ENCODE measurements at regions not wholly inside any gene's neighbourhood (a gene's known extent, or its start where the extent isn't known, plus 50 kb on each side); places are given as distances from the start of the nearest gene placed in this dataset.

DNA sequence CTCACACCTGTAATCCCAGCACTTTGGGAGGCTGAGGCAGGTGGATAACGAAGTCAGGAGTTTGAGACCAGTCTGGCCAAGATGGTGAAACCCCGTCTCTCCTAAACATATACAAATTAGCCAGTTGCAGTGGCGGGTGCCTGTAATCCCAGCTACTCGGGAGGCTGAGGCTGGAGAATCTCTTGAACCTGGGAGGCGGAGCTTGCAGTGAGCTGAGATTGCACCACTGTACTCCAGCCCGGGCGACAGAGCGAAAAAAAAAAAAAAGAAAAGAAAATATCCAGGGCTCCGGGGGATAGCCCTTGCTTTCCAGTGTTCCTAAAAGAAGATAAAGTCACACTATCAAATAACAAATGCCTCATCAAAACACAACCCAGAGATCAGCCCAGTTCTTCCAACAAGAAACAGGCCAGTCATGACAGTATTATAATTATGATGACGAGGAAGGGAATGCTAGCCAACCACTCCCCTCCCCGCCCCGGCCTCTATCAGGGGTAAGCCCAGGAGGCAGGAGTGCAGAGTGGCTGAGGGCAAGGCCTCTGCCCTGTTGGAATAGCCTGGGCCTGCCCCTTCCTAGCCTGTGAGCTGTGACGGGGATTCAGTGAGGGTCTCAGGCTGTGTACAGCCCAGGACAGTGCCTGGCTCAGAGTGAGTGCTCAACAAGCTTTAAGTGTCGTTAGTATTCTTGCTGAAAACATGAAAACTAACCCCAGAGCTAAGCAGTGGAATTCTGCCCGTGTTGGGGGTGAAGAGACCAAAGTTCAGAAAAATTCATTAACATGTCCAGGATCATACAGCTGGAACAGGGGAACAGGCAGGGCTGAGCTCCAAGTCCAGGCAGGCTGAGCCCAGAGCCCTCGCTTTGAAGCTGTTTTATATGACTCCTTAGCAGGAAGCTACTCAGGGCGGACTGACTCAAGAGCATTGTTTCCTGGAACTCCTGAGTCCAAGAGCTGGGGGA lies 54.3 kb downstream of the FAM241B start:
- DNase-seq (ENCODE audit: low read depth in 2 of 2), result no peak

DNA sequence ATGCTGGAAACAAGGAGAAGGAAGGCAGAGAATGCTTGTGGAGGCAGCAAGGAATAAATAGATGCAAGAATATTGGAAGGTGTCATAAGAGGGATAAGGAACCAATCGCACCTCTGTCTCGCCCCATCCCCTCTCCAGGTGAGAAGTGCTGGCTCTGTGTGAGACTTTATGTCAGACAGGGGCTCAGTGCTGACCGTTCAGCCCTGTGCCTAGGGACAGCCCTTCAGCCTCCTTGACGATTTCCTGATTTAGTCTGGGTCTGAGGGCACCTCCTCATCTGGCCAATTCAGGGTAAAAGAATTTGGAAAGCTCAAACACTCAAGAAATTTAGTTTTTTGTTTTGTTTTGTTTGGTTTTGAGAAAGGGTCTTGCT lies 54.9 kb downstream of the FAM241B start:
- DNase-seq (ENCODE audit: low read depth in 2 of 2), result no peak

DNA sequence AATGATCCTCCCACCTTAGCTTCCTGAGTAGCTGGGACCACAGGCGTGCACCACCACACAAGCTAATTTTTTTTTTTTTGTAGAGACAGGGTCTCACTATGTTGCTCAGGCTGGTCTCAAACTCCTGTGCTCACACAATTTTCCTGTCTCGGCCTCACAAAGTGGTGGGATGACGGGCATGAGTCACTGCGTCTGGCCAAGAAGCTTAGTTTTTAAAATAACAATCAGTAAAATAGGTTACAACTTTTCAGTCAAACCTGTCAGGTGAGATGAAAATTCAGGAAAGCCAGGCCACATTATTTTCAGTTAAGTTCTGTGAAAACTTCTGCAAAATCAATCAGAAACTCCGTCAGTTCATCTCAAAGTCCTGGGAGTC lies 55.4 kb downstream of the FAM241B start:
- DNase-seq (ENCODE audit: low read depth in 2 of 2), result no peak

DNA sequence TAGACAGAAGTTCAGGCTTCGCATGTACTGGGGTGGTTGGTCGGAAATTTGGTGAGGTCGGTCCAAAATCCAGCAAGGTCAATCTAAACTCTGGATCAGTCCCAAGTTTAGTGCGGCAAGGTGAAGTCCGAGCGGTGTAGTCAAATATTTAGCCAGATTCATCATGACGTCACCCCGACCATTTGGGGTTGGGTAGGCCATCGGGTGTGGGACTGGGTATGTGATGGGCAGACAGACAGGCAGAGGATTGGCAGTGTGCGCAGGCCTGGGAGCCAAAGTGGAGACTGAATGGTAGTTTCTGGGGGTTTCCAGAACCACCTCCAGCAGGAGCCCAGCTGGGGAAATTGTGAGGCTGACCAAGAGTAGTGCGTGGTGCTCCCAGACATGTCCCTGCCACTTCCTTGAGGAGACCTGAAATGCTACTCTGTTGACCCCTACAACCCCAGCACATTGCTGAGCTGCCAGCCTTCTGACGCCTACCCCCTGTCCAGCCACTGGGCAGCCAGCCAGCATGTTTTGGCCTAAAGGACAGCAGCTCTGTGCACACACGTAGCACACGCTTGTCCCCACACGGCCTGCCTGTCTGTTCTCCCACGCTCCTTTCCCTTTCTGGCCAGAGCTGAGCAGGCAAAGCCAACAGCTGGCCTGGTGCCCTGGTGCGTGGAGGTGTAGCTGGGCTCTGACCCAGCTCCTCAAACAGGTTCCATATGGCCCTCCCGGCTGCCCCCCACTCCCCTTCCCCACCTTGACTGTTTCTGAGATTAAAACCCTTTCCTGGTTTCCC lies 55.9 kb downstream of the FAM241B start:
- no peak for DNase-seq (ENCODE audit: low read depth in 2 of 2)

DNA sequence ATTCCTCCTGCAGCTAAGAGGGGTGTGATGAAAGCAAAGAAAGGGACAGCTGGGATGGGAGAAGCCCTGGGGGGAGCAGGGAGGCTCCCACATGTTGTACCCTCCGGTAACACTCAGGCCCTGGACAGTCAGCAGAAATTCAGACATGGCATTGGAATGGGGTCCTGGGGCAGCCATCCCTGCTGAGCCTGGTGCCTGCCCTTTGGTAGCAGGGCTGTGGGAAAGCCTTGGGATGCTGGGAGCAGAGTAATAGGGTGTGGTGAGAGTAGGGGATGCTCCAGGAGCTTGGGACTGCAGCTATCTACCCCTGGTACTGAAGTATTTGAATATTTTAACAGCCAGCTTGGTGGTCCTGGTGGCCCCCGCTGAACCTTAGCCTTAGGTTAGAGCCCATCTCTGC lies 56.8 kb downstream of the FAM241B start:
- no peak for DNase-seq (ENCODE audit: low read depth in 2 of 2)

DNA sequence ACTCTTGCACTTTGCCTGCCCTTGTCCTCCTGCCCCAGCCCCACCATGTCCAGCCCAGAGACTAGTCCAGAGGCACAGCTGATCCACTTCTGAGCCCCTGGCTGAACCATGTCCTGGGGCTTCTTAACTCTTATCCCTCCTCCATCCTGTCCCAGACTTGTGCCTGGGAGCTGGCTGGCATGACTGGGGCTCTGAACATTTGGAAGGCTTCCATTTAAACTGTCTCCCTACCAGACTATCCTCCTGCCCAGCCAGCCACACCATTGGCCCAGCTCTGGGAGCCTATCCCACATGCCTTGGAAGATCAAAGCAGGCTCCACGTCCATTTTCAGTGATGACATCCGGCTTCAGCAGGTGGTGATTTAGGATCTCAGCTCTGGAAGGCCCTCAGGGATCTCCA lies 57.4 kb downstream of the FAM241B start:
- DNase-seq (ENCODE audit: low read depth in 2 of 2), result no peak

DNA sequence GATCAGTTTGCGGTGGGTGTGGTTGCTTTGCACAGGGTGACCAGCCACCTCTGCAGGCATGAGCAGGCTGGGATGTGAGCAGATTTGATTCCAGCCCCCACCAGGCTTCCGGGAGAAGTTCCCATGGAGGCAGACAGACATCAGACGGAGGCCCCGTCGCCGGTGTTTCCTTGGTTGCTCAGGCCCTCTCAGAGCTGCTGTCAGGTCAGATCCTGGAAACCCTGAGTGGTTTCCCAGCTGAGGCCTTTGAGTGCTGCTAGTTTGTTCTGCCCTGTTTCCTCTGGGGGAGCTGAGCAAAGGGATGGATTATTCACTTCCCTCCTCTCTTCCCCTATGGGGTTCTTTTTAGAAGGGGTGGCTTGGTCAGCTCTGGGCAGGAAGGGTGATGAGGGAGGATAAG lies 62.2 kb downstream of the FAM241B start:
- DNase-seq (ENCODE audit: low read depth in 2 of 2), result no peak

DNA sequence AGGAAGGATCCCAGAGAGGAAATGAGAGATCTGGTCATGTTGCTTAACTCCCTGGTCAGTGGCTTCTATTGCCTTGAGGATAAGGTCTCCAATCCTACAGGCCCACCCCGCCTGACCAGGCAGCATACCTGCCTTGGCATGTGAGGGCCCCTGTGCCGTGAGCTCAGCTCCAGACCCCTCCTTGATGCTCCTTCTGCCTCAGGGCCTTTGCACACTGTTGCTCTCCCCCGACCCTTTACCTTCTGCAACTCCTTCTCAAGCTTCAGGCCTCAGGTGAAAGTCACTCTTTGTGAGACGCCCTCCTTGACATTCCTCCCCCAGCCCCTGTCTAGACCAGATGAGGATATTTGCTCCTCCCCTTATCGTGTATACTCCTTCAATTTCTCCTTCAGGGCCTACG lies 62.8 kb downstream of the FAM241B start:
- no peak for DNase-seq (ENCODE audit: low read depth in 2 of 2)

DNA sequence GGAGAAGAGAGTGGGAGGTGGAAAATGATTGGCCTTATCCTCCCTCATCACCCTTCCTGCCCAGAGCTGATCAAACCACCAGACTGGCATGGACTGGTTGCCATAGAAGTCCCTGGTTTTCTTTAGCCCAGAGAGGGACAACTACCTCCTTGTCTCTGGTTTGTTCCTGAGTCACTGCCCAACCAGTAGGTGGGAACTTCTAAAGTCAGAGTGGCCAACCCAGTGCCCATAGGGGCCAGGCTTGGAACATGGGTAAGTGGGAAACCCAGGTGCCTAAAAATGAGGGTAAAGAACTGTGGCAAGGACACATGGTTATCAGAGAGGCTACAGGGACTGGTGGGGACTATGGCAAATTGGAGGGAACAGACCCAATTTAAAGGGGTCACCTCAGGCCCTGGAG lies 63.8 kb downstream of the FAM241B start:
- no peak for DNase-seq (ENCODE audit: low read depth in 2 of 2)

DNA sequence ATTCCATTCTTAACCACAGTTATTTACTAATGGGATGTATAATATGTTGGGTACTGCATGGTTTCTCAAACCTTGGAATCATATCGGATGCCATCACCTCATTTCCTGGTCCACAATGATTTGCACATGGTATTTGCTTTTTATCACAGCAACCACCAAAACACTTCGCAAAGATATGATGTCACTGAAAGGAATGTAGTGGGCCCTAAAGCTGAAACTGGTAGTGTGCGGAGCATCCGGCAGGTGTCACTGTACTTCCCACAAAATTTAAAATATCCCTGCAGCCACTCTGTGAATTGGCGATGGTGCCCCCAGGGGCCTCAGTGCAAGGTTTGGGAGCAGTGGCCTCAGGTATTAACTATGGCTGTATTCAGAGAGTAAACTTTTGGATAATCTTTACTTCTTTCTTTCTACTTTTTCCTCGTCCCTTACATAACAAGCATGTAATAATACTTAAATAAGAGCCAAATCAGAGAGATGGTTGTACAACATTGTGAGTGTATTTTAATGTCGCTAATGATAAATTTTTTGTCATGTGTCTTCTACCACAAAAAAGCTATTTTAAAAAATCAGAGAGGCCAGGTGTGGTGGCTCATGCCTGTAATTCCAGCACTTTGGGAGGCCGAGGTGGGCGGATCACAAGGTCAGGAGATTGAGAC lies 66.2 kb downstream of the FAM241B start:
- no peak for DNase-seq (ENCODE audit: low read depth in 2 of 2)

DNA sequence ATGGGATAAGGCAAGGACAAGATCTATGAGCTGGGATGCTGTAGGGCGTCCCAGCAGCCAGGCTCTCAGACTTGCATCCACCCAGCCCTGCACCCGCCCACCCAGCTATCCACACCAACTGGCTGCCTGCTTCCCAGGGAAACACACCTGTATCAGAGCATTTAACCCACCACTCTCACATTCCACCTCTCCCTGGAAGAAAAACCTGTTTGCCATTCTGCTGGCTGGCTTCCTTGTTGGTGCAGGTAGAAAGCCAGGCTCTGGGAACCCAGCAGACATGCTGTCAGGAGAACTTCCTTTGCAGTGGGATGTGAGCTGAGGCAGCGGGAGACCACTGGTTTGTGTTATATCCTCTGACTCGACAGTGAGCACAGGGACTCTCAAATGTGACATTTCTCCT lies 67.0 kb downstream of the FAM241B start:
- DNase-seq (ENCODE audit: low read depth in 2 of 2), result no peak

DNA sequence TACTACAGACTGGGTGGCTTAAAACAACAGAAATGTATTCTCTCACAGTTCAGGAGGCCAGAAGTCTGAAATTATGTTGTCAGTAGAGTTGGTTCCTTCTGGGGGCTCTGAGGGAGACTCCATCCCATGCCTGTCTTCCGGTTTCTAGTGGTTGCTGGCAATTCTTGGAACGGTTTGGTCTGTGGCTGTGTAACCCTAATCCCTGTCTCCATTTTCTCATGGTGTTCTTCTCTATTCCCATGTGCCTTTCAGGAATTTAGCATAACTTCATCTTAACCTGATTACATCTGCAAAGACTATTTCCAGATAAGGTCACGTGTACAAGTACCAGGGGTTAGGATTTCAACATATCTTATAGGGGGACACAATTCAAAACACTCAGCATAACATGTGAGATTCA lies 73.2 kb downstream of the FAM241B start:
- DNase-seq (ENCODE audit: low read depth in 2 of 2), result no peak

DNA sequence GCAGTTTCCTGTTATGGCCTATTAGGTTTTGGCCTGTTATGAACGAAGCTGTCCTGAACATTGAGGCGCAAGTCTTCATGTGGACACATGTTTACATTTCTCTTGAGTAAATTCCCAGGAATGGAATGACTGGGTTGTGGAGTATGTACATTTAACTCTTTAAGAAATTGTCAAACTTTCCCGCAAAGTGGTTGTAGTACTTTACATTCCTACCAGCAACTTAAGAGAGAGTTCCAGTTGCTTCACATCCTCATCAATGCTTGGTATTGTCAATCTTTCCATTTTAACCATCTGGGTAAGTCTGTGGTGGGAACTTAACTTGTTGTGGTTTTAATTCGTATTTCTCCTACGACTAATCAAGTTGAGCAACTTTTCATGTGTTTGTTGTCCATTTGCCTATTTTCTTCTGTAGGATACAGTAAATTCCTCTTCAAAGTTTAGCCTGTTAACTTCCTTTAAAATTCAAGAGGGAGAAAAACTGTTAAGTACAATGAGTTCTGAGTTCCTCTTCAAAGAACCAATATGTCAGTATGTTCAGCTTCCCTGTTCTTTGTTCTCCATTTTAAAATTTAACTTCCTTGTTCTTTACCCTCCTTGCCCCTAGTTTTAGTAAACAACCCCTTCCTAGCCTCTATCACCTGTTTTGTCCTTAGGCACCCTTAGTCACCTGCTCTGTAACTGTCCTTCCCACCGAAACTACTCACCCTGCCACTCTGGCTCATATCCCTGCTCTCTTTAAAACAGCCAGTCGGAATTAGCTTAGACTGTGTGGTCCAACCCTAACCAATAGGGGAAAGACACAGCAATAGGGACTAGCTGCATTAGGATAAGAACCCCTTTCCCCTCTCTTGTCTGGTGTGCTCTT lies 74.0 kb downstream of the FAM241B start:
- DNase-seq (ENCODE audit: low read depth in 2 of 2), result no peak

DNA sequence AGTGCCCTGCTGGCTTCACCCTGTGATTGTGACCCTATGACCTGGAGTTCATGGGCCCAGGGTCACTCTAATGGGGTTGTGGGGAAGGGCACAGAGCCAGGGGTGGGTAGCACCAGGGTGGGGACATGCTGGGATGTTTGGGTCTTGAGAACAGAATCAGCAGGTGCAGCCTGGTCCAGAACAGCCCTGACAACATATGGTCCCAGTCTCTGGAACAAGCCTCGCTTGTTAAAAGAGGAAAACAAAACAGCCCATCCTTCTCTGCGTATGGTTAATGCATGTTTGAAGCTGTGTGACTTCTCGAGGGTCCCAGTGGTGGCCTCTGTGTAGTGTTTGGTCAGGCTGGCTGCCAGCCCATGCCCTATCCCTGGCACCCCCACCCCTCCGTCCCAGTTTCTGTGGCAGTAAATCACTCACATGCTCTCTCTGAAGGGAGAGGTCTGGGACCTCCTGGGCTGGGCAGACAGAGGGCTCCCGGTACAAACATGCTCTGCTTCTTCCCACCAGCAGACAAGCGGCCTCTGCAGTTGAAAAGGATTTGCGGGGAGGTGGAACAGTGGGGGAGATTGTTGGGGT lies 79.4 kb downstream of the FAM241B start:
- no peak for DNase-seq (ENCODE audit: low read depth in 2 of 2)

DNA sequence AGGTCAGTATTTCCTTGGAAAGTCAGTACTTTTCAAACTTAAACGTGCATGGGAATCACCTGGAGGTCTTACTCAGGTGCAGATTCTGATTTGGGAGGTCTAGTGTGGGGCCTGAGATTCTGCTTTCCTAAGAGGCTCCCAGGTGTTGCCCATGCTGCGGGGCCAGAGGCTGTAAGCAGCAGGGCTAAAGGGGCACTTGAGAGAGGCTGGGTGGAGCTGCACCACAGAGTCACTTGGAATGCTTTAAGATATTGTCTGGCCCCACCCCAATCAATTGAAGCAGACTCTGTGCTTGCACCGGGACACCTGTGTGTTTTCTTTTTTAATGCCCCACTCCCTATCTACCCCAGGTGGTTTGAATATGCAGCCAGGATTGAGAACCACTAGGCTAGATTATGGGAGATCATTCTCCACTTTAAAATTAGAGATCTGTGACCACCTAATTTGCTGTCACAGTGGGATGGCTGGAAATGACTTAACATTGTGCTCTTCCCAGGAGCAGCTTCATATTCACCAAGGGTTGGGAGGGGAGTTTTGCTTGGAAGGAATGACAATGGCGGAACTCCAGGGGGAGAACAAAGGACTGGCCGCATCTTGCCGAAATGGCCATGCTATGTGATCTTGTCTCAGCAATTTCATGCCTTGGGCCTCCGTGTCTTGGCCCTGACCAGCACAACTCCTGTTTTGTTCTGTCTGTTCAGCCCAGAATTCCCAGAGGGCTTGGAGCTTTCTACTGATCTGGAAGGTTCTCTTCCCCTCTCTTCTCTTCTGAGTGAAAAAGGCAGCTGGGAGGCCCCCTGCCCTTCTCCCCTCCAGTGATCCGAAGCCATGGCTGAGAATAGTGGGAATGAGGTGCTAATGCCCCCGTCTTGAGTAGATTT lies 80.2 kb downstream of the FAM241B start:
- DNase-seq (ENCODE audit: low read depth in 2 of 2), result no peak

DNA sequence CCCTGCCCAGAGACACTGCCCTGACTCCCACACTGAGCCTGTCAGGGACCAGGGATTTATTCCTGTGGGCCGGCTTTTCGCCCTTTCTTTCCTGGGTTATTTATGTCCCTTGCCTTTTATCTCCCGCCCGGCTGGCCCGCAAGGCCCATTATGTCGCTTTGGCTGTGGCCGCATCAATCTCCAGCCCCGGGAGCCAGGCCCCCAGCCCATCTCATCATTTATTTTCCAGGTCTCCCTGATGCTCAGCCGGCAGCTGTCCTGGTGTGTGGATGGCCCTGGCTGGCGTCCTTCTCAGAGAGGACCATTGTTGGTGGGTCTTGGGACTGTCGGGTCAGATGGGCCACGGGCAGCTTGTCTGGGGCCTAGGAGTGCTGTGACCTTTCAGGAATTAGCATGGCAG lies 82.3 kb downstream of the FAM241B start:
- no peak for DNase-seq (ENCODE audit: low read depth in 2 of 2)

DNA sequence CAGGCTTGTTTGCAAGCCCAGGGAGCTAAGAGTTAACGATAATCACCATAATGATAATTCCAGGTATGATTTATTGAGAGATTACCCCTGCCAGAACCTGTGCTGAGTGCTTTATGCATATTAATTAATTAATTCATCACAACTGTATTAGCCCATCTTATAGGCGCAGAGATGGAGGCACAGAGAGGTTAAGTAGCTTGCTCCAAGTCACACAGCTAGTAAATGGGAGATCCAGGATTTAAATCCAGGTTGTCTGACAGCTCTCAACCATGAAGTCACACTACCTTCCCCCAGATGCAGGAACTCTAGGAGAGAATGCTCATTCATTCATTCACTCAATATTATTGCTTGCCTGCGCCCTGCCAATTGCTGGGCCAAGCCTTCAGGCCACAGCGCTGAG lies 84.5 kb downstream of the FAM241B start:
- no peak for DNase-seq (ENCODE audit: low read depth in 2 of 2)

DNA sequence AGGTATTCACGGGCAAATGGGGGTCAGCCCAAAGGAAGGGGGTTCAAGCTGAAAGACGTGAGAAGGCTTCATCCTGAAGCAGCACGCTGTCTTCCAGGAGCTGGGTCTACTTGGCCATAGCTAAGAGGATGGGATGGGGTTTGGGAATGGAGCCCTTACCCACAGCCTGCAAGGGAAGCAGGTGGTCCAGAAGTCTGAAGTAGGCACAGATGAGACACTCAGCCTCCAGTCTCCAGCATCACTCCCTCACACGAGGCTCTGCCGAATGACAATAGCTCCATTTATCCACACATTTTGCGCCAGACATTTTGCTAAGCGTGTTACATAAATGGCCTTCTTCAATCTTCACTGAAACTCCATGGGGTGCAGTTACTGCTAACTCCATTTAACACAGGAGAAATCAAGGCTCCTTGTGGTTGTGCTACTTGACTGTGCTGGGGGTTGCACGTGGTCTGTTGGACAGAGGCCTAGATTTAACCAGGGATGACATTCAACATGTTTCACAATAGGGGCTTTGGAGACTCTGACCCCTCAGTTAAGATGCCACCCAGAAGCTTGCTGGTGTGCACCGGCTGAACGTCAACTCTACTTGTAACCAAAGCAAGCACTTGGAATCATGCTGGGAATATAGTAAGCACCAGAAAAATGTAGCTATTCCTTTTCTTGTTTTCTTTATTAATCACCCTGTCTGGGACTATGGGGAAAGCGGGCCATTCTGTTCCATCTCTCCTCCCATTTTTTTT lies 85.3 kb downstream of the FAM241B start:
- no peak for DNase-seq (ENCODE audit: low read depth in 2 of 2)

DNA sequence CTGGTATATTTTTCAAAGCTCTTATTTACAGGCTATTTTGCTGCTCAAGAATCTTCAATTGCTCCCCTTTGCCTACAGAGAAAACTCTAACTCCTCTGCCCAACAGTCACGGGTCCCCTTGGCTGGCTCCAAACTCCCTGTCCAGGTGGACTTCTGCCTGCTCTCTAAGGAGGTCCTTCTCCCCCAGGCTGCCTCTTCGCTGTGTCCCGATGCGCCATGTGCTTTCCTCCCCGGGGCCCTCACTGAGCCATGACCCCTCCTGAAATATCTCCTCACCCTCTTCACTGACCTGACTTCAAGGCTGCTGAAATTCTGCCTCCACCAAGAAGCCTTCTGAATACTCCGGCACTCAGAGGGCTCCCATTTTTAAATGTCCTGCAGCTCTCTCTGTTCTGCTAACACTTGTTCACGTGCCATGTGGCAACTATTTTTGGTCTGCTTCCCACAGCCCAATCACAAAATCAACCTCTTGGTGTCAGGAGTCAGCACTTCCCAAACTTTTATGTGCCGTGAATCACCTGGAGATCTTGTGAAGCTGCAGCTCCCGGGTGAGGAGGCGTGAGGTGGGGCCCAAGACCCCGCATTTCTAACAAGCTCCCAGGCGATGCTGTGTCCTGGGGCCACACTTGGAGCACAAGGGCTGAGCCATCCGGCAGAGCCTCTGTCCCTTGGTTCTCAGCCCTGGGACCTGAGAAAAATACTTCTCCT lies 85.7 kb upstream of the COL13A1 start:
- no peak for DNase-seq (ENCODE audit: low read depth in 2 of 2)

All from stimulated activated CD8-positive, alpha-beta memory T cell treated with anti-CD3 and anti-CD28 coated beads, Interleukin-2, amount 100 ng/mL, for 1 hour (primary cell).